Gastrocnemius medialis (tissue), 4 donors: ENCODE measurements at regions not wholly inside any gene's neighbourhood (a gene's known extent, or its start where the extent isn't known, plus 50 kb on each side); places are given as distances from the start of the nearest gene placed in this dataset.

ENCODE experiments used
- ATAC-seq, 2 donors: fragments of 150-250 bp; one replicate each; pipeline ENCODE4 v1.9.1; 2016
- DNase-seq, 2 donors: peaks; one replicate each; pipeline ENCODE4 v3.0.0-alpha.2; 2019
- H3K27ac ChIP-seq, 4 donors: fragments of 200-600 bp; sonication (generic); 1 replicate in 1 of 4; 2 replicates in 3 of 4; pipeline ENCODE4 v1.5.1; 2016 to 2018; ENCODE audit warnings: mild to moderate bottlenecking in 2 of 4, moderate library complexity in 1 of 4
- H3K27me3 ChIP-seq, 3 donors: fragments of 200-600 bp; sonication (generic) in 2 of 3; 1 replicate in 1 of 3; 2 replicates in 2 of 3; pipeline versions ENCODE4 v1.5.1 to v1.6.0; 2016 to 2019; ENCODE audit warnings: mild to moderate bottlenecking in 1 of 3, moderate library complexity in 1 of 3
- H3K36me3 ChIP-seq, 2 donors: fragments of 200-600 bp; sonication (generic) in 1 of 2; one replicate each; pipeline ENCODE4 v1.5.1; 2017 to 2018
- H3K4me1 ChIP-seq, 2 donors: fragments of 200-600 bp; sonication (generic) in 1 of 2; one replicate each; pipeline ENCODE4 v1.5.1; 2016 to 2017; ENCODE audit warnings: mild to moderate bottlenecking in 2 of 2
- H3K4me3 ChIP-seq, 4 donors: fragments of 200-600 bp; sonication (generic) in 3 of 4; 1 replicate in 1 of 4; 2 replicates in 3 of 4; pipeline ENCODE4 v1.5.1; 2016 to 2019; ENCODE audit warnings: mild to moderate bottlenecking in 2 of 4
- H3K9me3 ChIP-seq, 3 donors: fragments of 200-600 bp; sonication (generic) in 2 of 3; 1 replicate in 1 of 3; 2 replicates in 2 of 3; pipeline ENCODE4 v1.5.1; 2016 to 2019
- POLR2A ChIP-seq, 2 donors: fragments of 450-650 bp; IDR thresholded peaks; one replicate each; pipeline ENCODE4 v1.6.1; 2017; ENCODE audit warnings: antibody characterized with exemption in 2 of 2, mild to moderate bottlenecking in 2 of 2, moderate library complexity in 2 of 2
- in situ Hi-C, 4 donors: fragments of 200-750 bp; cut with MboI; loops; one replicate each; pipeline versions ENCODE4 v1.15.0 to v1.8.0; 2017; ENCODE audit warnings: low sequenced_read_pairs in 4 of 4
- intact Hi-C: fragments of 100-400 bp; cut with DNase I; formaldehyde crosslinking; loops from one replicate; pipeline ENCODE4 v1.15.1; 2023; ENCODE audit warnings: low total_unique reads
- TF ChIP-seq, protein P1 (sequence below), 5 experiments: fragments of 450-650 bp in 3 of 5; fragments of 200-600 bp in 2 of 5; sonication (generic) in 2 of 5; IDR thresholded peaks in 4 of 5; conservative IDR thresholded peaks in 1 of 5; 1 replicate in 4 of 5; 2 replicates in 1 of 5; pipeline ENCODE4 v1.5.1; 2016 to 2019; ENCODE audit warnings: antibody characterized with exemption in 5 of 5, mild to moderate bottlenecking in 3 of 5, moderate library complexity in 3 of 5

DNA sequence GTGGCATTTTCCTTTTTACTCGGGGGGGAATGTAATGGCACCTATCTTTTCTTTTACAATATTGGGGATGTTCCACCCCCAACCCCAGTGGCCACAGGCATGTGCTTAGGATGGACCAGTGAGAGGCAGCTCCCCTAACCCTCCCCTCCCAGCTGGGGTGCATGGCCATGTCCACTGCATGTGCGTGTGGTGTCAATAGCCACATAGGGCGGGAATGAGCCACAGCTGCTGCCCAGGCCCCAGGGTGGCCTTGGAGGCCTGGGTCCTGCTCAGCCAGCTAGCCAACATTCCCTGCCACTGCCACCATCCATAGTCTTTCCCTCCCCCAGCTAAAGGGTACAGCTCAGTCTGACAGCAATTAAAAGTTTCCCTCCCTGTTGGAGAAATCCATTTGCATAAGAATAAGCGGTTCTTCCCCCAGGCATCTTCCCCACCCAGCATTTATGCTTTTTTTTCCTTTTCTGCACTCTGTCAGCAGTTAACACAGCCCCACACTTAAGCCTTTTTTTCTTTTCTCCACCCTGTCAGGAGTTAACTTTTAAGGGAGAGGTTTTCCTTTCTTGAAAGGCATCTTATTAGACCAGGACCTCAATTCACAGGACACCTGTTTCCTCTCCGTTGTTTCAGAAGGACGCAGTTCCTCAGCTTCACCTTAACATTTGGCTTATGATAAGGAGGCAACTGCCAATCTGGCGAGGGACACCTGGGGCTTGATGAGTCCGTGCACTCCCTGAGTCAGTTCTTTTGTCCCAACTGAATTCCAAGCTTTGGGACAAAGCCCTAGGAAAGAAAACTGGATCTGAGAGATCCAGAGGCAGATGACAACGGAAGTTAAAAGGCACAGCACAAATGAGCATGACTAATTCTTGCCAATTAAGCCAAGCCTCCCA, 121.4 kb downstream of the TPBG start:
- no peak for DNase-seq
- H3K4me3 ChIP-seq: no peak overlapping the region
- H3K4me1 ChIP-seq: no peaks in the 10 kb centered on the region
- no peaks in the 10 kb centered on the region for H3K36me3 ChIP-seq
- intact Hi-C loops (no loop called here), in situ Hi-C loops (no loop called here)
- no peak for ATAC-seq
- TF ChIP-seq POLR2A (IDR thresholded peaks at IDR 0.05): no peak
- TF ChIP-seq, protein P1, sequence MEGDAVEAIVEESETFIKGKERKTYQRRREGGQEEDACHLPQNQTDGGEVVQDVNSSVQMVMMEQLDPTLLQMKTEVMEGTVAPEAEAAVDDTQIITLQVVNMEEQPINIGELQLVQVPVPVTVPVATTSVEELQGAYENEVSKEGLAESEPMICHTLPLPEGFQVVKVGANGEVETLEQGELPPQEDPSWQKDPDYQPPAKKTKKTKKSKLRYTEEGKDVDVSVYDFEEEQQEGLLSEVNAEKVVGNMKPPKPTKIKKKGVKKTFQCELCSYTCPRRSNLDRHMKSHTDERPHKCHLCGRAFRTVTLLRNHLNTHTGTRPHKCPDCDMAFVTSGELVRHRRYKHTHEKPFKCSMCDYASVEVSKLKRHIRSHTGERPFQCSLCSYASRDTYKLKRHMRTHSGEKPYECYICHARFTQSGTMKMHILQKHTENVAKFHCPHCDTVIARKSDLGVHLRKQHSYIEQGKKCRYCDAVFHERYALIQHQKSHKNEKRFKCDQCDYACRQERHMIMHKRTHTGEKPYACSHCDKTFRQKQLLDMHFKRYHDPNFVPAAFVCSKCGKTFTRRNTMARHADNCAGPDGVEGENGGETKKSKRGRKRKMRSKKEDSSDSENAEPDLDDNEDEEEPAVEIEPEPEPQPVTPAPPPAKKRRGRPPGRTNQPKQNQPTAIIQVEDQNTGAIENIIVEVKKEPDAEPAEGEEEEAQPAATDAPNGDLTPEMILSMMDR (IDR thresholded peaks at IDR 0.05 in 4 of 5, conservative IDR thresholded peaks at IDR 0.05 in 1 of 5): no peak
- H3K27me3 ChIP-seq: no peaks in the 10 kb centered on the region
- H3K27ac ChIP-seq: no peak overlapping the region
- H3K9me3 ChIP-seq: no peaks in the 10 kb centered on the region

DNA sequence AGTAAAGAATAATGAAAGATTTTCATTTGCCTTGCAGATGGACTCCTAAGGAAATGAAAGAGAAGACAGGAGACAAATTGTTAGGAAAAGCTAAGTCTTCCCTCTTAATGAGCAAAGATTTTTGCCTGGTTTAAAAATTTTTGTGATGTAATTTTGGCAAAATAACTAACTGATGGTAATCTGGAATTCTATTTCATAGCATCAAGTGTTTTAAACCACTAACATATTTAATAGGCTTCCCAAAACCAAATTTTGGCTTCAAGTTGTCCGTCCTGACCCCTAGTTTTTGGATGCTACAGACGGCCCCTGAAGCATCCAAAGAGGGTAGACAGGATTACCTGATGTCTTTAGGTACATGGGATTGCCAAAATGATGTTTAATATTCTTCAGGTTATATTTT, 124.3 kb downstream of the TPBG start:
- TF ChIP-seq POLR2A (IDR thresholded peaks at IDR 0.05): no peak
- TF ChIP-seq, protein P1 (IDR thresholded peaks at IDR 0.05 in 4 of 5, conservative IDR thresholded peaks at IDR 0.05 in 1 of 5): no peak
- ATAC-seq (no peak), DNase-seq (no peak)
- no peak overlapping the region for H3K27ac ChIP-seq
- in situ Hi-C loops (no loop called here), intact Hi-C loops (no loop called here)
- no peaks in the 10 kb centered on the region for H3K36me3 ChIP-seq
- no peaks in the 10 kb centered on the region for H3K4me1 ChIP-seq
- no peaks in the 10 kb centered on the region for H3K27me3 ChIP-seq
- H3K4me3 ChIP-seq: no peak overlapping the region
- H3K9me3 ChIP-seq: no peaks in the 10 kb centered on the region

DNA sequence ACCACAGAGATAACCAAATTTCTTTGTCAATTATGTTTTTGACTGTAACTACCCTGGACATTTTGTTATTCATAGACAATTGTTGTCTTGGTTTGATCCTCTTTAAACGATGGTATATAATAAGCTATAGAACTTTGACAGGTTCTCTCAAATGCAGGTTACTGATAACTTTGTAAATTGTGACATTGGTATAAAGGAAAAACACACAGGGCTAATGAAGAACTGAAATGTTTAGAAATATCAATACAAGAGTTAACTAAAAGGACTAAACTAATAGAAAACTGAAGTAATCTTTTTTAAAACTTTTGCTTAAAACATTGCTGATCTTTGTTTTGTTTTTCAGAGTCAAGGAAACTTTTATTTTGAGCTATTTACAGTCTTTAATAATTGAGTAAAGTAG, 124.8 kb downstream of the TPBG start:
- no peak overlapping the region for H3K27ac ChIP-seq
- in situ Hi-C loops: no loop called here
- no peaks in the 10 kb centered on the region for H3K9me3 ChIP-seq
- intact Hi-C loops: no loop called here
- TF ChIP-seq, protein P1 (IDR thresholded peaks at IDR 0.05 in 4 of 5, conservative IDR thresholded peaks at IDR 0.05 in 1 of 5): no peak
- TF ChIP-seq POLR2A (IDR thresholded peaks at IDR 0.05): no peak
- ATAC-seq (no peak), DNase-seq (no peak)
- H3K27me3 ChIP-seq: no peaks in the 10 kb centered on the region
- H3K4me1 ChIP-seq: no peaks in the 10 kb centered on the region
- no peaks in the 10 kb centered on the region for H3K36me3 ChIP-seq
- no peak overlapping the region for H3K4me3 ChIP-seq

DNA sequence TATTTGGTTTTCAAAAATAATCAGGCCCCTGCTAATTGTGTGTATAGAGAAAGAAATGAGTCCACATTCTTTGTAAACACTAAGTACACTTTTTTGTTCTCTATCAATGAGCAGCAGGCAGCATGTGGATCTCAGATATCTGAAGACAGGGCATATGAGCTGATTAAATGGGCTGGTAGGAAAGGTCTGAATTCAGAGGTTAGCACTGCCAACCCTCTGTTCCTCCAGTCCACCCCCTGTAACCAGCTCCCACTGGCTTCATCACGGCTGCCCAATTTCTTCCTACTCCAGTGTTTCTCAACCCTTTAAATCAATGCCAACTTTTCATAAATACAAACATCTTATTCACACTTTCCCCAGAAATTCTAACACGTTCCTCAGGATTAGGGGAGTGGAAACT, 128.5 kb downstream of the TPBG start:
- no peaks in the 10 kb centered on the region for H3K4me1 ChIP-seq
- TF ChIP-seq POLR2A (IDR thresholded peaks at IDR 0.05): no peak
- TF ChIP-seq, protein P1 (IDR thresholded peaks at IDR 0.05 in 4 of 5, conservative IDR thresholded peaks at IDR 0.05 in 1 of 5): no peak
- no peaks in the 10 kb centered on the region for H3K27me3 ChIP-seq
- H3K27ac ChIP-seq: no peak overlapping the region
- in situ Hi-C loops (no loop called here), intact Hi-C loops (no loop called here)
- no peaks in the 10 kb centered on the region for H3K9me3 ChIP-seq
- no peak for DNase-seq
- H3K4me3 ChIP-seq: no peak overlapping the region
- ATAC-seq: no peak
- no peaks in the 10 kb centered on the region for H3K36me3 ChIP-seq
